Transverse colon (tissue), 4 donors: ENCODE measurements at regions not wholly inside any gene's neighbourhood (a gene's known extent, or its start where the extent isn't known, plus 50 kb on each side); places are given as distances from the start of the nearest gene placed in this dataset.

Source experiments
- CTCF ChIP-seq, 5 experiments: fragments of 200-600 bp in 3 of 5; fragments of 450-650 bp in 2 of 5; sonication (generic) in 3 of 5; IDR thresholded peaks; 1 replicate in 2 of 5; 2 replicates in 3 of 5; pipeline ENCODE4 v1.5.1; 2016 to 2017; ENCODE audit warnings: antibody characterized with exemption in 5 of 5, inconsistent platforms in 3 of 5, mild to moderate bottlenecking in 2 of 5, moderate library complexity in 1 of 5
- EP300 ChIP-seq: sonication (generic); formaldehyde crosslinking; IDR thresholded peaks from one replicate; pipeline ENCODE4 v1.6.1; 2017; ENCODE audit warnings: antibody characterized with exemption, low read depth
- POLR2A ChIP-seq: fragments of 450-650 bp; IDR thresholded peaks from one replicate; pipeline ENCODE4 v1.6.1; 2016; ENCODE audit warnings: antibody characterized with exemption, mild to moderate bottlenecking, moderate library complexity
- POLR2AphosphoS5 ChIP-seq, 3 donors: sonication (generic); formaldehyde crosslinking; IDR thresholded peaks; one replicate each; pipeline ENCODE4 v1.6.1; 2016; ENCODE audit warnings: antibody characterized with exemption in 3 of 3

DNA sequence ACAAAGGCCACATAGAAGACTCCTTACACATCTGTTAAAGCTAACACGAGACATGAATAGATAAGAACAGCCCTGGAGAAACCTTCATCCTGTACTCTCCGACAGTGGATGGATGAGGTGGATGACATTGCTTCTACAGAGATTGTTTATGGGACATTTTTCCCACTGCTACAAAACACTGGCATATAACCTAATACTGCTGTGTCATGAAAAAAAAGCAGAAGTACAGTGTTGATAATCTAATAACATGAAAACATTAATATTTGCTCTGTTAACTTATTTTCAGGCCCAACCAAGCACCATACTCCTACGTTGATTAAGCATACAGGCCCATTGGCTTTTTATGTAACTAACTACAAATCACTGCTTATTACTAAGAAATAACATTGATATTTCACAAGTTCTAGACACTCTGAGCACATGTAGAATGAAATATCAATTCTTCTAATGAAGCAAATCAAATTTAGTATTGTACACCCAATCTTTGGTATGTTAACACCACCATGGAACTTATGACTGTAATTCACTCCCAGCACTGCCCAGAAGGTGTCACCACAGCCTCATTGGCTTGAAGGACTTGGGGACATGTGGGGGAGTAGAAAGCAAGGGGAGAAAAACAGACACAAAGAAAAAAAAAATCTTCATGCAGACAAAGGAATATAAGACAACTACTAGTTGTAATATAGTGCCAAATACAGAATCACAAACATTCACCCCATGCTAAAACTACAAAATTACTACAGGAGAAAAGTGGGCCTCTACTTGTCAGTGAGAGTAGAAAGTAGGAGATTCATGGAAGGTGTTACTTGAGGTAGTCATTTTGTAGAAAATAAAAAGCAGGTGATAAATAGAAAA lies 330.0 kb upstream of the PMFBP1 start:
- TF ChIP-seq CTCF (IDR thresholded peaks at IDR 0.05) (peak; percentile 64 to 80 (median 68)), POLR2A (no peak), EP300 (no peak), POLR2AphosphoS5 (IDR thresholded peaks at IDR 0.05) (no peak)
